MCF 10A (cell line): ENCODE measurements at regions not wholly inside any gene's neighbourhood (a gene's known extent, or its start where the extent isn't known, plus 50 kb on each side); places are given as distances from the start of the nearest gene placed in this dataset.

Source experiments
- BruUV-seq: library from RNA; stranded (reverse); fragments of 400-500 nt; replicated peaks from 2 replicates; lab custom pipeline; 2021; lab: Mats Ljungman, UMichigan
- CTCF ChIA-PET: fragments of 300-600 bp; sonication (Branson Sonifier 250); formaldehyde crosslinking; extraction: SDS; loops from one replicate; lab custom pipeline; 2021; ENCODE audit warnings: antibody characterized with exemption, inconsistent platforms; lab: Yijun Ruan, JAX
- POLR2A ChIA-PET: fragments of 300-600, 350-650 bp; sonication (Branson Sonifier 250); formaldehyde crosslinking; extraction: SDS; loops from one replicate; lab custom pipeline; 2020; ENCODE audit warnings: antibody characterized with exemption, inconsistent platforms; lab: Yijun Ruan, JAX
- DNase-seq: peaks from one replicate; pipeline ENCODE4 v3.0.0-alpha.2; 2018; ENCODE audit not compliant: unreplicated experiment
- H3K27ac Mint-ChIP-seq: one replicate; pipeline ENCODE4 v1.8.0; 2022; ENCODE audit warnings: mild to moderate bottlenecking, low read depth, mixed read lengths; ENCODE audit not compliant: unreplicated experiment
- H3K27me3 Mint-ChIP-seq: one replicate; pipeline ENCODE4 v1.8.0; 2022; ENCODE audit warnings: mixed read lengths; ENCODE audit not compliant: insufficient read depth, unreplicated experiment
- H3K36me3 Mint-ChIP-seq: one replicate; pipeline ENCODE4 v1.8.0; 2022; ENCODE audit warnings: mild to moderate bottlenecking, moderate library complexity, mixed read lengths; ENCODE audit not compliant: insufficient read depth, unreplicated experiment
- H3K4me1 Mint-ChIP-seq: one replicate; pipeline ENCODE4 v1.8.0; 2022; ENCODE audit warnings: mixed read lengths; ENCODE audit not compliant: insufficient read depth, unreplicated experiment
- H3K4me3 Mint-ChIP-seq: one replicate; pipeline ENCODE4 v1.8.0; 2022; ENCODE audit warnings: mild to moderate bottlenecking, moderate library complexity, mixed read lengths; ENCODE audit not compliant: unreplicated experiment
- H3K9me3 Mint-ChIP-seq: one replicate; pipeline ENCODE4 v1.8.0; 2022; ENCODE audit warnings: mixed read lengths; ENCODE audit not compliant: unreplicated experiment
- intact Hi-C: fragments of 100-400 bp; cut with micrococcal nuclease; formaldehyde crosslinking; loops from 2 replicates; pipeline ENCODE4 v1.14.1; 2022
- TF ChIP-seq, protein P1 (sequence below): fragments of 200-600 bp; IDR thresholded peaks from one replicate; pipeline ENCODE4 v1.8.0; 2022; ENCODE audit warnings: antibody characterized with exemption, mild to moderate bottlenecking; ENCODE audit not compliant: unreplicated experiment

GRCh38 chrX:132270021-132270420, 50.8 kb upstream of the RAP2C start:
- peak overlapping the region; percentile 74 for H3K27ac Mint-ChIP-seq
- BruUV-seq: no TSS peak

More at GRCh38 chrX:132270021-132270420, 50.8 kb upstream of the RAP2C start:
- H3K9me3 Mint-ChIP-seq: no peaks in the 10 kb centered on the region
- TF ChIP-seq, protein P1, sequence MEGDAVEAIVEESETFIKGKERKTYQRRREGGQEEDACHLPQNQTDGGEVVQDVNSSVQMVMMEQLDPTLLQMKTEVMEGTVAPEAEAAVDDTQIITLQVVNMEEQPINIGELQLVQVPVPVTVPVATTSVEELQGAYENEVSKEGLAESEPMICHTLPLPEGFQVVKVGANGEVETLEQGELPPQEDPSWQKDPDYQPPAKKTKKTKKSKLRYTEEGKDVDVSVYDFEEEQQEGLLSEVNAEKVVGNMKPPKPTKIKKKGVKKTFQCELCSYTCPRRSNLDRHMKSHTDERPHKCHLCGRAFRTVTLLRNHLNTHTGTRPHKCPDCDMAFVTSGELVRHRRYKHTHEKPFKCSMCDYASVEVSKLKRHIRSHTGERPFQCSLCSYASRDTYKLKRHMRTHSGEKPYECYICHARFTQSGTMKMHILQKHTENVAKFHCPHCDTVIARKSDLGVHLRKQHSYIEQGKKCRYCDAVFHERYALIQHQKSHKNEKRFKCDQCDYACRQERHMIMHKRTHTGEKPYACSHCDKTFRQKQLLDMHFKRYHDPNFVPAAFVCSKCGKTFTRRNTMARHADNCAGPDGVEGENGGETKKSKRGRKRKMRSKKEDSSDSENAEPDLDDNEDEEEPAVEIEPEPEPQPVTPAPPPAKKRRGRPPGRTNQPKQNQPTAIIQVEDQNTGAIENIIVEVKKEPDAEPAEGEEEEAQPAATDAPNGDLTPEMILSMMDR: no peak
- POLR2A ChIA-PET: interaction anchor here (0.7 to 3.8 kb wide), 10 partner anchors 10 to 343 kb away, joined by 3 to 26 read pairs (median 4); partner anchors contain the start of genes MBNL3 and RAP2C
- no peaks in the 10 kb centered on the region for H3K36me3 Mint-ChIP-seq
- no peak for DNase-seq
- H3K4me3 Mint-ChIP-seq: no peak overlapping the region
- peaks cover 55% of the 10 kb centered on the region for H3K27me3 Mint-ChIP-seq
- CTCF ChIA-PET: interaction anchor here (0.7 to 2.2 kb wide), 7 partner anchors 22 to 344 kb away, joined by 3 to 11 read pairs (median 6); no protein-coding TSS in a partner anchor
- intact Hi-C loops: loop anchor here (2.0 to 5.0 kb wide), 3 partner anchors 33 to 217 kb away; partner anchors contain the start of gene MBNL3
- peaks cover 21% of the 10 kb centered on the region for H3K4me1 Mint-ChIP-seq
